Ishikawa (cell line): ENCODE measurements at regions not wholly inside any gene's neighbourhood (a gene's known extent, or its start where the extent isn't known, plus 50 kb on each side); places are given as distances from the start of the nearest gene placed in this dataset.

Source experiments
- CEBPB ChIP-seq: IDR thresholded peaks from 2 replicates; pipeline ENCODE4 v1.6.1; 2012
- CREB1 ChIP-seq: IDR thresholded peaks from 2 replicates; pipeline ENCODE4 v1.6.1; 2012; ENCODE audit warnings: low read depth
- EGR1 ChIP-seq: IDR thresholded peaks from 2 replicates; pipeline ENCODE4 v1.6.1; 2012
- EP300 ChIP-seq: IDR thresholded peaks from 2 replicates; pipeline ENCODE4 v1.6.1; 2012; ENCODE audit warnings: borderline replicate concordance
- FOXM1 ChIP-seq: IDR thresholded peaks from 2 replicates; pipeline ENCODE4 v1.6.1; 2012; ENCODE audit warnings: low read depth, borderline replicate concordance
- NFIC ChIP-seq: IDR thresholded peaks from 2 replicates; pipeline ENCODE4 v1.6.1; 2012
- RAD21 ChIP-seq: IDR thresholded peaks from 2 replicates; pipeline ENCODE4 v1.6.1; 2012; ENCODE audit warnings: low read depth
- TAF1 ChIP-seq: IDR thresholded peaks from 2 replicates; pipeline ENCODE4 v1.6.1; 2012; ENCODE audit warnings: low read depth, mild to moderate bottlenecking
- TCF12 ChIP-seq: IDR thresholded peaks from 2 replicates; pipeline ENCODE4 v1.6.1; 2012; ENCODE audit warnings: low read depth
- TEAD4 ChIP-seq: IDR thresholded peaks from 2 replicates; pipeline ENCODE4 v1.6.1; 2012
- YY1 ChIP-seq: IDR thresholded peaks from 2 replicates; pipeline ENCODE4 v1.6.1; 2012; ENCODE audit warnings: low read depth
- ZBTB7A ChIP-seq: IDR thresholded peaks from 2 replicates; pipeline ENCODE4 v1.6.1; 2012; ENCODE audit warnings: low read depth
- TF ChIP-seq, protein P1 (sequence below): IDR thresholded peaks from 2 replicates; pipeline ENCODE4 v1.6.1; 2012; ENCODE audit warnings: low read depth, mild to moderate bottlenecking
- TF ChIP-seq, protein P2 (sequence below): IDR thresholded peaks from 2 replicates; pipeline ENCODE4 v1.6.1; 2012
- TF ChIP-seq, protein P3 (sequence below): IDR thresholded peaks from 2 replicates; pipeline ENCODE4 v1.6.1; 2012

DNA sequence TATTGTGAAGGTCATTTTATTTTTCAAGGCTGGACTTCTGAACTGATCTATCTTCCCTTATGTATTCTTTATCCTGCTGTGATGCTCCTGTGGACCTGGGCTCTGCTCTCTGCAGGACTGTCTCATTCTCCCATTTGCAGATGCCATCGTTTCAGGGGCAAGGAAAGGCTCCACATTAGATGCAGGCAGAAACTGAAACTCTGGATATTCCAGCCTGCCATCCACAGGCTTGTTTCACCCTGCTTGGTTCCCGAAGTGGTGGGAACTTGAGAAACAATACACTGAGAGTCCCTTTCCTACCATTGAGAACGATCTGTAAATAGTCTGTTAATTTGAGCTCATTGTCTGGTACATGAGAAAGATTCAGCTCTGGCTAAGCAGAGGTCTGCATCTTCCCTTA is 197.5 kb upstream of the MAN1A1 start:
- no peak for TF ChIP-seq ZBTB7A
- no peak for TF ChIP-seq NFIC
- TF ChIP-seq RAD21, result no peak
- TF ChIP-seq, protein P1, sequence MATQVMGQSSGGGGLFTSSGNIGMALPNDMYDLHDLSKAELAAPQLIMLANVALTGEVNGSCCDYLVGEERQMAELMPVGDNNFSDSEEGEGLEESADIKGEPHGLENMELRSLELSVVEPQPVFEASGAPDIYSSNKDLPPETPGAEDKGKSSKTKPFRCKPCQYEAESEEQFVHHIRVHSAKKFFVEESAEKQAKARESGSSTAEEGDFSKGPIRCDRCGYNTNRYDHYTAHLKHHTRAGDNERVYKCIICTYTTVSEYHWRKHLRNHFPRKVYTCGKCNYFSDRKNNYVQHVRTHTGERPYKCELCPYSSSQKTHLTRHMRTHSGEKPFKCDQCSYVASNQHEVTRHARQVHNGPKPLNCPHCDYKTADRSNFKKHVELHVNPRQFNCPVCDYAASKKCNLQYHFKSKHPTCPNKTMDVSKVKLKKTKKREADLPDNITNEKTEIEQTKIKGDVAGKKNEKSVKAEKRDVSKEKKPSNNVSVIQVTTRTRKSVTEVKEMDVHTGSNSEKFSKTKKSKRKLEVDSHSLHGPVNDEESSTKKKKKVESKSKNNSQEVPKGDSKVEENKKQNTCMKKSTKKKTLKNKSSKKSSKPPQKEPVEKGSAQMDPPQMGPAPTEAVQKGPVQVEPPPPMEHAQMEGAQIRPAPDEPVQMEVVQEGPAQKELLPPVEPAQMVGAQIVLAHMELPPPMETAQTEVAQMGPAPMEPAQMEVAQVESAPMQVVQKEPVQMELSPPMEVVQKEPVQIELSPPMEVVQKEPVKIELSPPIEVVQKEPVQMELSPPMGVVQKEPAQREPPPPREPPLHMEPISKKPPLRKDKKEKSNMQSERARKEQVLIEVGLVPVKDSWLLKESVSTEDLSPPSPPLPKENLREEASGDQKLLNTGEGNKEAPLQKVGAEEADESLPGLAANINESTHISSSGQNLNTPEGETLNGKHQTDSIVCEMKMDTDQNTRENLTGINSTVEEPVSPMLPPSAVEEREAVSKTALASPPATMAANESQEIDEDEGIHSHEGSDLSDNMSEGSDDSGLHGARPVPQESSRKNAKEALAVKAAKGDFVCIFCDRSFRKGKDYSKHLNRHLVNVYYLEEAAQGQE, result no peak

DNA sequence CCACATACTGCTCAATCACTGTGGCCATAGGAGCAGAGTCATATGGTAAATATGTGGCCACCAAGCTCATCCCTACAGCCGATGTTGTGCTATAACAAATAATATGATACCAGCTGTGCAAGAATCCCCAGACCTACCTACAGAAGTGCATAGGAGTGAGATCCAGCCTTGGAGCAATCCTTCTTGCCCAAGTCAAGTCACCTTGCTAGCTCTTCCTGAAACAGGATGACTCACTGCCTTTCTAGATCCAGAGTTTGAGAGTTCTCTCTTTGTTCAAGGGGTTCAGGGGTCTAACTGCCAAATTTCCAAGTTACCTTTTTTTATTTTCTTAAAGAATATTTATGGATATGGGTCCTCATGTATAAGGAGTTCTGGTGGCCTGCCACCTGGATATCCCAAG is 195.7 kb upstream of the MAN1A1 start:
- TF ChIP-seq EGR1 (no peak), YY1 (no peak), CREB1 (no peak), FOXM1 (no peak), TEAD4 (no peak), RAD21 (no peak), TCF12 (no peak)

DNA sequence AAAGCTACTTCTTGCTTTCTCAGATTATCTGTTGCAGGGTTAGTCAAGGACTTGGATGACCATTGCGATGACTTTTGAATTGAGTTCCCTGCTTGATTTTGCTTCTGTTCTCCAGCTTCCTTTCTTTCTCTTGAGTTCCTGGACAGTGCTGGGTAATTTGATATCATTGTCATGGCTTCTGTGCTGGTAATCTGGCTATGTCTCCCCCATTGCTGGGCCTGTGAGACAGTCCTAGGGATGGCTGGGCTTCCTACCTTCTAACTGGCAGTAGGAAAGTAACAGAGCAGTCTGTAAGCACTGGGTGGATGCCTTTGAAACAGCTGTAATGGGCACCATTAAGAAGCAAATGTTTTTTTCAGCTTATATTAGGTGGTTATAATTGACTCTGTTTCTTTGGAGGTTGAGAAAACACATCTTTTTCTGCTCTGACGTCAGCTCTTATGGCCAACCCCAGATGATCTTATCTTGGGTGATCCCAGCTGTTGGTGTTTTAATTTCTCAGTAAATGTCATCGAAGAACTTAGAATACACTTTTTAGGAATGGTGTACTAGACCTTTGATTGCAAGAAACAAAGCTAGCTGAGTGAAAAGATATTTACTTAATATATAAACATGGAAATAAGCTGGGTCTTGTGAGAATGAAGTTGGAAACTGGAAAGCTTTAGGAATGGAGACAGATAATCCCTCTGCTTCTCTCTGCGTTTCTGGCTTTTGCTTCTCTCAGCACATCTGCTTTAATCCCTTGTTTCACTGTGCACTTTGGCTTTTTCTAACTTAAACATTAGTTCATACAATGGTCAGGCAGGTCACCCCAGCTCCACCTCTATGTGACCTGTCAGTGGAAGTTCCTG is 195.0 kb upstream of the MAN1A1 start:
- TF ChIP-seq TCF12 (no peak), CREB1 (no peak)

DNA sequence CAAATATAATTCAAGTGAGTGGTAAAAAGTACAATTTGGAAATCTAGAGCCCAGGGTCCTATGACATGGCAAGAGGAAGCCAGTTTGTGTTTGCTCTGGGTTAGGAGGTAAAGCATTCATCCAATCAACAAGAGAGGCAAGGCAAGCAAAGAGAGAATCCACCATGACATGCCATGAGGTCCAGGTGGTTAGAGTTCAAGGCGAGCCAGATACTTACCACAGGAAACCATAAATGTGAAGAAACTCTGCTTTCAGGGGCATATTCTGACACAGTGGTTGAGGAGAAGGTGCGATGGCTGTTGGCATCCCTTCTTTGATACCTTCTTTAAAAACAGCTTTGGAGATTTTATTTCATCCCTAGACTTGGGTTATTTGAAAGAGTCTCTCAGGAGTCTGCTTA is 193.8 kb upstream of the MAN1A1 start:
- TF ChIP-seq RAD21, result no peak
- TF ChIP-seq CREB1, result no peak
- no peak for TF ChIP-seq ZBTB7A
- TF ChIP-seq EP300, result no peak
- TF ChIP-seq TCF12, result no peak
- TF ChIP-seq, protein P2, sequence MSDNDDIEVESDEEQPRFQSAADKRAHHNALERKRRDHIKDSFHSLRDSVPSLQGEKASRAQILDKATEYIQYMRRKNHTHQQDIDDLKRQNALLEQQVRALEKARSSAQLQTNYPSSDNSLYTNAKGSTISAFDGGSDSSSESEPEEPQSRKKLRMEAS, result no peak
- TF ChIP-seq, protein P3, sequence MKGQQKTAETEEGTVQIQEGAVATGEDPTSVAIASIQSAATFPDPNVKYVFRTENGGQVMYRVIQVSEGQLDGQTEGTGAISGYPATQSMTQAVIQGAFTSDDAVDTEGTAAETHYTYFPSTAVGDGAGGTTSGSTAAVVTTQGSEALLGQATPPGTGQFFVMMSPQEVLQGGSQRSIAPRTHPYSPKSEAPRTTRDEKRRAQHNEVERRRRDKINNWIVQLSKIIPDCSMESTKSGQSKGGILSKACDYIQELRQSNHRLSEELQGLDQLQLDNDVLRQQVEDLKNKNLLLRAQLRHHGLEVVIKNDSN, result no peak

DNA sequence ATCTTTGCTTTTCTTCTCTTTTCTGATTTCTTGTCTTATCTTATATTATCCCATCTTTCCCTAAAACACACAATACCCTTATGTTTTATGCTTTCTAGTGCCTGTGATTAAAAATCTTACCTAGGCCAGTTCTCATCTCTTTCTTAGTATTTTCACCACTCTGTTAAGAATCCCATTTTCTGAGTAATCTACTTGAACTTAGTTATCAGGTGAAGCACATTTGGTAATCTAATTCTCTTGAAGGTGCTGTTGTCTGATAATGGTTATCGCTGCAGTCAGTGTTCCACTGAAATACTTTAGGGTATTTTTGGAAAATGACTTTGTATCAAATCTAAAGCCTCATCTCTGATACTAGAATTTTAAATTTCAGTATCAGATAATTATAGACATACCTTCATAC is 192.5 kb upstream of the MAN1A1 start:
- TF ChIP-seq FOXM1 (no peak), EGR1 (no peak), ZBTB7A (no peak), RAD21 (no peak), CREB1 (no peak), TEAD4 (no peak), YY1 (no peak), TAF1 (no peak)
- TF ChIP-seq, protein P1, result no peak
- TF ChIP-seq, protein P2, result no peak

DNA sequence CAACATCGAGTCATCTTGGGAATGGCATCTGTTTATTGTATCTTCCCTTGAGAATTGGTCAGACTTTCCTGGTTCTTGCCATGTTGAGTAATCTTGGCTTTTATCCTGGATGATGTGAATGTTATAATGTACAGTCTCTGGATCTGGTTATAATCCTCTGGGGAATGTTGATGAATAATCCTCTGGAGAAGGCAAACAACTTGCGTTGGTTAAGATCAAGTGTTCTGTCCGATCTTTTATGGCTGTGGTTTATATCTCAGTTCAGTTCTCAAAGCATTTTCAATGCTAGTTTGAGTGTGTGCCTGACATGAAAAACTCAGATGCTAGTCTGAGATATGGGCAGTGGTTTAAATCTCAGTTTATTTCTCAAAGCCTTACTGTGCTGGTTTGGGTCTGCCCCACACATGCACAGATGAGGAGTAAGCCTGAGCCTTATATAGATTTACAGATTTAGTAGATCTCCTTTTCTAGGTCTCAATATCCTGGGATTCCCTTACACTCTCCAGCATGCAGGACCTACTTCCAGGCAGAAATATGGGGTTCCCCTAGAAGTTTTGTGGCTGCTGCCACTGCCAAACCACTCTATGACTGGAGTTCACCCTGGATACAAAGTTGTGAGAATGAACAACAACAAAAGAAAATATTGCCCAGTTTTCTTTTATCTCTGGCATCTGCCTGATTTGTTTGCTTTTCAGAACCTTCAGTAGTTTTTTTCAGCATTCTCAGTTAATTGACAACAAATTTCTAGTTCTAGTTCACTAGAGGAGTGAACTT is 191.8 kb upstream of the MAN1A1 start:
- TF ChIP-seq, protein P2, result no peak
- TF ChIP-seq RAD21 (no peak), TAF1 (no peak), FOXM1 (no peak), EGR1 (no peak), CEBPB (no peak), CREB1 (no peak), TCF12 (no peak), EP300 (no peak), ZBTB7A (no peak), TEAD4 (no peak), YY1 (no peak), NFIC (no peak)
- TF ChIP-seq, protein P3, result no peak
- TF ChIP-seq, protein P1, result no peak
